Panc1 (cell line): ENCODE measurements at regions not wholly inside any gene's neighbourhood (a gene's known extent, or its start where the extent isn't known, plus 50 kb on each side); places are given as distances from the start of the nearest gene placed in this dataset.

Source experiments
- ATAC-seq: fragments of 200-7000 bp; cut with Tn5 transposase; 2 replicates; pipeline ENCODE4 v1.9.1; 2020; ENCODE audit warnings: mild to moderate bottlenecking, moderate library complexity
- BruUV-seq: library from RNA; stranded (reverse); fragments of 400-500 nt; replicated peaks from 2 replicates; lab custom pipeline; 2021; lab: Mats Ljungman, UMichigan
- CTCF ChIA-PET: fragments of 300-600 bp; sonication (Branson Sonifier 250); formaldehyde crosslinking; loops from one replicate; lab custom pipeline; 2022; ENCODE audit warnings: antibody characterized with exemption; lab: Charles Lee
- POLR2A ChIA-PET: fragments of 300-600 bp; sonication (Branson Sonifier 250); formaldehyde crosslinking; loops from one replicate; lab custom pipeline; 2022; ENCODE audit warnings: antibody characterized with exemption; lab: Charles Lee
- DNase-seq: peaks from one replicate; pipeline ENCODE4 v3.0.0-alpha.2; 2010; ENCODE audit warnings: low read depth, low spot score
- H3K27ac ChIP-seq: 2 replicates; pipeline ENCODE4 v1.5.1; 2011; ENCODE audit warnings: mild to moderate bottlenecking, low read length, inconsistent platforms
- H3K27me3 ChIP-seq: fragments of 200-500 bp; sonication (Bioruptor generic); 2 replicates; pipeline ENCODE4 v1.6.0; 2014; ENCODE audit warnings: low read length, inconsistent platforms; ENCODE audit not compliant: control insufficient read depth, insufficient read depth
- H3K36me3 ChIP-seq: fragments of 200-500 bp; sonication (Bioruptor generic); 2 replicates; pipeline ENCODE4 v1.5.1; 2014; ENCODE audit warnings: inconsistent platforms, mild to moderate bottlenecking, low read length, moderate library complexity; ENCODE audit not compliant: control insufficient read depth, insufficient read depth
- H3K4me1 ChIP-seq: 2 replicates; pipeline ENCODE4 v1.5.1; 2011; ENCODE audit warnings: inconsistent platforms, mild to moderate bottlenecking, low read length, moderate library complexity; ENCODE audit not compliant: control insufficient read depth, insufficient read depth
- H3K4me3 ChIP-seq, 2 experiments: 2 replicates each; pipeline ENCODE4 v1.5.1; 2011 to 2012; ENCODE audit warnings: low read depth in 2 of 2, low read length in 2 of 2, mild to moderate bottlenecking in 2 of 2, inconsistent platforms in 1 of 2, moderate library complexity in 1 of 2
- H3K9me3 ChIP-seq: fragments of 200-500 bp; sonication (Bioruptor generic); 2 replicates; pipeline ENCODE4 v1.5.1; 2014; ENCODE audit warnings: low read depth, mild to moderate bottlenecking, inconsistent platforms, low read length, moderate library complexity; ENCODE audit not compliant: control insufficient read depth, insufficient read depth
- CTCF ChIP-seq: fragments of 450-650 bp; IDR thresholded peaks from 2 replicates; pipeline ENCODE4 v1.5.1; 2017; ENCODE audit warnings: mild to moderate bottlenecking
- POLR2AphosphoS5 ChIP-seq: IDR thresholded peaks from 2 replicates; pipeline ENCODE4 v1.6.1; 2012; ENCODE audit warnings: mild to moderate bottlenecking, low read depth, low read length, moderate library complexity
- REST ChIP-seq, 2 experiments: IDR thresholded peaks; 2 replicates each; pipeline ENCODE4 v1.6.1; 2011 to 2012; ENCODE audit warnings: low read depth in 2 of 2, control low read depth in 1 of 2, low read length in 1 of 2, mild to moderate bottlenecking in 1 of 2, moderate library complexity in 1 of 2; ENCODE audit not compliant: insufficient read depth in 1 of 2
- SIN3A ChIP-seq: IDR thresholded peaks from 2 replicates; pipeline ENCODE4 v1.6.1; 2012; ENCODE audit warnings: low read depth, mild to moderate bottlenecking, low read length, moderate library complexity, borderline replicate concordance; ENCODE audit not compliant: insufficient read depth
- TCF7L2 ChIP-seq: IDR thresholded peaks from 2 replicates; pipeline ENCODE4 v1.6.1; 2011; ENCODE audit warnings: mild to moderate bottlenecking, low read depth, low read length, inconsistent platforms
- in situ Hi-C: cut with HindIII; loops from 2 replicates; pipeline ENCODE4 v1.10.0; 2016; ENCODE audit warnings: low sequenced_read_pairs, low pct_unique_long_range_greater_than_20kb
- intact Hi-C: fragments of 100-400 bp; cut with micrococcal nuclease; formaldehyde crosslinking; loops from one replicate; pipeline ENCODE4 v1.10.0; 2022; ENCODE audit not compliant: unreplicated experiment

- BruUV-seq, result no TSS peak
These were observed 62.5 kb downstream of the TEX13C start for GRCh38 chrX:125382148-125382628.

GRCh38 chrX:125382889-125383288, 63.2 kb downstream of the TEX13C start:
- BruUV-seq, result no TSS peak
- no peak for TF ChIP-seq TCF7L2
- no peak for TF ChIP-seq SIN3A
- TF ChIP-seq REST (IDR thresholded peaks at IDR 0.05; ENCODE audit: insufficient read depth in 1 of 2, low read depth in 2 of 2, low read length in 1 of 2), result no peak
- TF ChIP-seq POLR2AphosphoS5, result no peak
- TF ChIP-seq CTCF, result no peak
- in situ Hi-C loops (no loop called here), intact Hi-C loops (no loop called here)
- no peak for DNase-seq
- H3K36me3 ChIP-seq, result no peaks in the 10 kb centered on the region
- CTCF ChIA-PET, result no interaction called here
- H3K27me3 ChIP-seq, result no peaks in the 10 kb centered on the region
- POLR2A ChIA-PET, result no interaction called here
- no peaks in the 10 kb centered on the region for H3K9me3 ChIP-seq
- ATAC-seq, result no peak
- no peak overlapping the region for H3K4me3 ChIP-seq
- no peak overlapping the region for H3K27ac ChIP-seq
- no peaks in the 10 kb centered on the region for H3K4me1 ChIP-seq

More at GRCh38 chrX:125382148-125382628, 62.5 kb downstream of the TEX13C start:
- intact Hi-C loops, result no loop called here
- H3K9me3 ChIP-seq, result no peaks in the 10 kb centered on the region
- in situ Hi-C loops, result no loop called here
- no peak for TF ChIP-seq SIN3A
- no peak for TF ChIP-seq REST (IDR thresholded peaks at IDR 0.05; ENCODE audit: insufficient read depth in 1 of 2, low read depth in 2 of 2, low read length in 1 of 2)
- TF ChIP-seq POLR2AphosphoS5, result no peak
- TF ChIP-seq CTCF, result no peak
- TF ChIP-seq TCF7L2, result no peak
- no peak overlapping the region for H3K27ac ChIP-seq
- POLR2A ChIA-PET, result no interaction called here
- ATAC-seq (no peak), DNase-seq (no peak)
- no peaks in the 10 kb centered on the region for H3K27me3 ChIP-seq
- no peak overlapping the region for H3K4me3 ChIP-seq
- CTCF ChIA-PET, result no interaction called here
- no peaks in the 10 kb centered on the region for H3K4me1 ChIP-seq
- H3K36me3 ChIP-seq, result no peaks in the 10 kb centered on the region
